ENCODE measurements at regions not wholly inside any gene's neighbourhood (a gene's known extent, or its start where the extent isn't known, plus 50 kb on each side); places are given as distances from the start of the nearest gene placed in this dataset.
"Not testable (repeated sequence)": the region's sequence is repeated elsewhere in the genome, so short reads cannot be mapped to it uniquely, and the experiment has no call there.

DNA sequence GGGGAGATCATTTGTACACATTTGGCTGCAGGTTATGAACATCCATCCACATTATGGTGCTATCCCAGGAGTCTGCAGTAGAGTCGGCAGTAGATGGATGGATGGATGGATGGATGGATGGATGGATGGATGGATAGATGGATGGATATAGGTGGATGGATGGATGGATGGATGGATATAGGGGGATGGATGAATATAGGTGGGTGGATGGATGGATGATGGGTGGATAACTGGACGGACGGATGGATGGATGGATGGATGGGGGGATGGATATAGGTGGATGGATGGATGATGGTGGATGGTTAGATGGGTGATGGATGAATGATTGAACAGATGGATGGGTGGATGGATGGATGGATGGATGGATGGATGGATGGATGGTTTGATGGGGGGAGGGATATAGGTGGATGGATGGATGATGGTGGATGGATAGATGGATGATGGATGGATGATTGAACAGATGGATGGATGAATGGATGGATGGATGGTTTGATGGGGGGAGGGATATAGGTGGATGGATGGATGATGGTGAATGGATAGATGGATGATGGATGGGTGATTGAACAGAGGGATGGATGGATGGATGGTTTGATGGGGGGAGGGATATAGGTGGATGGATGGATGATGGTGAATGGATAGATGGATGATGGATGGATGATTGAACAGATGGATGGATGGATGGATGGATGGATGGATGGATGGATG lies 65.3 kb upstream of the PRR5 start:
- 62% methylated on average over 3 of the region's 3 CpGs for WGBS (ENCODE audit: insufficient coverage, insufficient replicate concordance, low lambda C conversion rate, missing lambda C conversion rate)
- POLR2A ChIA-PET; in situ Hi-C loops (cut with MboI): not testable (repeated sequence)

DNA sequence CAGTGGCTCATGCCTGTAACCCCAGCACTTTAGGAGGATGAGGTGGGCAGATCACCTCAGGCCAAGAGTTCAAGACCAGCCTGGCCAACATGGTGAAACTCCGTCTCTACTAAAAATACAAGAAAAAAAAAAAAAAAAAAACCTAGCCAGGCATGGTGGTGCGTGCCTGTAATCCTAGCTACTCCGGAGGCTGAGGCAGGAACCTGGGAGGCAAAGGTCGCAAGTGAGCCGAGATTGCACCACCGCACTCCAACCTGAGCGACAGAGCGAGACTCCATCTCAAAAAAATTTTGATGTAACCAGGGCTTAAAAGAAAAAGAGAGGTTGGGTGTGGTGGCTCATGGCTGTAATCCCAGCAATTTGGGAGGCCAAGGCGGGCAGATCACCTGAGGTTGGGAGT lies 66.4 kb upstream of the PRR5 start:
- intact Hi-C loops (cut with micrococcal nuclease; ENCODE audit: unreplicated experiment); H4K20me1 ChIP-seq (ENCODE audit: control insufficient read depth, insufficient read depth); POLR2A ChIA-PET; H3K4me3 ChIP-seq; H3K27me3 ChIP-seq (replicated peaks in 1 of 2; ENCODE audit: control insufficient read depth in 2 of 2, insufficient read depth in 2 of 2, low read length in 1 of 2); H3K4me1 ChIP-seq (ENCODE audit: control insufficient read depth, insufficient read depth, low read length); H2AFZ ChIP-seq (ENCODE audit: control insufficient read depth, low read depth, low read length); FAIRE-seq; DNase-seq (ENCODE audit: low read depth, low spot score); H3K9me3 ChIP-seq (replicated peaks; ENCODE audit: control insufficient read depth, insufficient read depth, low read length); in situ Hi-C loops (cut with MboI); CTCF ChIA-PET; H3K27ac ChIP-seq (ENCODE audit: control insufficient read depth, insufficient read depth); H3K79me2 ChIP-seq (ENCODE audit: control insufficient read depth, insufficient read depth, low read length); H3K36me3 ChIP-seq (ENCODE audit: control insufficient read depth in 2 of 2, insufficient read depth in 2 of 2, low read length in 1 of 2); BruUV-seq (replicated peaks); RAD21 ChIA-PET (ENCODE audit: unreplicated experiment); ATAC-seq; H3K4me2 ChIP-seq (ENCODE audit: control insufficient read depth, insufficient read depth); H3K9ac ChIP-seq (ENCODE audit: control insufficient read depth, insufficient read depth, low read length): not testable (repeated sequence)
- SMC1A ChIA-PET (ENCODE audit: uncharacterized antibody, unreplicated experiment) = interaction anchor here (1.0 kb wide), 1 partner anchor 21 kb away, joined by 3 read pairs; no protein-coding TSS in a partner anchor
- WGBS (ENCODE audit: insufficient coverage, insufficient replicate concordance, low lambda C conversion rate, missing lambda C conversion rate) = 62% methylated on average over 9 of the region's 9 CpGs

More for the DNA sequence above, 65.3 kb upstream of the PRR5 start:
- RAD21 ChIA-PET (ENCODE audit: unreplicated experiment); H3K4me3 ChIP-seq; H3K27me3 ChIP-seq (replicated peaks in 1 of 2; ENCODE audit: control insufficient read depth in 2 of 2, insufficient read depth in 2 of 2, low read length in 1 of 2); DNase-seq (ENCODE audit: low read depth, low spot score); H2AFZ ChIP-seq (ENCODE audit: control insufficient read depth, low read depth, low read length); intact Hi-C loops (cut with micrococcal nuclease; ENCODE audit: unreplicated experiment); H3K27ac ChIP-seq (ENCODE audit: control insufficient read depth, insufficient read depth); FAIRE-seq; CTCF ChIA-PET; H4K20me1 ChIP-seq (ENCODE audit: control insufficient read depth, insufficient read depth); H3K9ac ChIP-seq (ENCODE audit: control insufficient read depth, insufficient read depth, low read length); H3K4me2 ChIP-seq (ENCODE audit: control insufficient read depth, insufficient read depth); H3K36me3 ChIP-seq (ENCODE audit: control insufficient read depth in 2 of 2, insufficient read depth in 2 of 2, low read length in 1 of 2); H3K4me1 ChIP-seq (ENCODE audit: control insufficient read depth, insufficient read depth, low read length); ATAC-seq; BruUV-seq (replicated peaks); H3K9me3 ChIP-seq (replicated peaks; ENCODE audit: control insufficient read depth, insufficient read depth, low read length); H3K79me2 ChIP-seq (ENCODE audit: control insufficient read depth, insufficient read depth, low read length): not testable (repeated sequence)
- SMC1A ChIA-PET (ENCODE audit: uncharacterized antibody, unreplicated experiment) = interaction anchor here (1.0 kb wide), 1 partner anchor 20 kb away, joined by 3 read pairs; no protein-coding TSS in a partner anchor
